Spleen (tissue), 7 donors: ENCODE measurements at regions not wholly inside any gene's neighbourhood (a gene's known extent, or its start where the extent isn't known, plus 50 kb on each side); places are given as distances from the start of the nearest gene placed in this dataset.
A peak's percentile ranks its signal among the peaks of the same experiment; 100 is the strongest.

Experiments
- CTCF ChIP-seq, 11 experiments: fragments of 200-600 bp in 7 of 11; fragments of 450-650 bp in 4 of 11; sonication (generic) in 4 of 11; IDR thresholded peaks in 8 of 11; conservative IDR thresholded peaks in 3 of 11; 1 replicate in 7 of 11; 2 replicates in 4 of 11; pipeline versions ENCODE4 v1.4.0 to v1.8.0; 2016 to 2021; ENCODE audit warnings: antibody characterized with exemption in 11 of 11, inconsistent platforms in 4 of 11, mild to moderate bottlenecking in 1 of 11
- POLR2AphosphoS5 ChIP-seq, 3 donors: sonication (generic); formaldehyde crosslinking; IDR thresholded peaks; one replicate each; pipeline ENCODE4 v1.5.1; 2017; ENCODE audit warnings: antibody characterized with exemption in 3 of 3
- donor health status: DM: no; HTN: no; CAD: no; lungs with moderate emphysema.
- donor health status: DM: no; HTN: no; CAD: no.
- donor health status: DM: no; HTN: no; CAD: no.

GRCh38 chr2:64812285-64812684 lies 158.6 kb upstream of the SERTAD2 start:
- peak in 1 of 3 donors; percentile 67 for TF ChIP-seq POLR2AphosphoS5 (IDR thresholded peaks at IDR 0.05)
- no peak for TF ChIP-seq CTCF (IDR thresholded peaks at IDR 0.05 in 8 of 11, conservative IDR thresholded peaks at IDR 0.05 in 3 of 11)
